ENCODE measurements at regions not wholly inside any gene's neighbourhood (a gene's known extent, or its start where the extent isn't known, plus 50 kb on each side); places are given as distances from the start of the nearest gene placed in this dataset.

DNA sequence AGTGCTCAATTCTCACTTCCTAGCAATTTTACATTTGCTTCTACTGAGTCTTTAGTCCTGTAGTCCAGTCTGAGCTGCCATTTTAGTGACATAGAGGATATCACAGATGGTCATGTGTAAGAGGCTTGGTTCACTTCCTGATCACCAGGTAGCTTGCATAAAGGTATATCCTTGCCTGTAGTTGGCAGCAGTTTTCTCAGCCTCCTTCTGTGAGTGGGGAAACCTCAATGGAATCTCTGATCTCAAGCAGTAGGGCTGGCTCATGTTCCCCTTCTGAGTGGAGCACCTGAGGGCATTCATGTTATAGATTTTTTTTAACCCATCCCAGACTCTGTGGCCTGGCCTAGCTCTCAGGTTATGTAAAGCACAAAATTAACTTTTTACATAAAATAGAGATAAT is 278.4 kb downstream of the RDH14 start:
- intact Hi-C loops (cut with DNase I), result no loop called here
- Histone ChIP-seq H3K27ac (no peak overlapping the region), H3K9me3 (no peaks in the 10 kb centered on the region), H3K27me3 (replicated peaks; ENCODE audit: insufficient read depth) (no peaks in the 10 kb centered on the region), H3K4me1 (replicated peaks) (no peaks in the 10 kb centered on the region), H3K36me3 (no peaks in the 10 kb centered on the region), H3K4me3 (no peak overlapping the region)
- no peak for DNase-seq (ENCODE audit: low spot score)
- no peak for TF ChIP-seq CTCF (IDR thresholded peaks at IDR 0.05)

DNA sequence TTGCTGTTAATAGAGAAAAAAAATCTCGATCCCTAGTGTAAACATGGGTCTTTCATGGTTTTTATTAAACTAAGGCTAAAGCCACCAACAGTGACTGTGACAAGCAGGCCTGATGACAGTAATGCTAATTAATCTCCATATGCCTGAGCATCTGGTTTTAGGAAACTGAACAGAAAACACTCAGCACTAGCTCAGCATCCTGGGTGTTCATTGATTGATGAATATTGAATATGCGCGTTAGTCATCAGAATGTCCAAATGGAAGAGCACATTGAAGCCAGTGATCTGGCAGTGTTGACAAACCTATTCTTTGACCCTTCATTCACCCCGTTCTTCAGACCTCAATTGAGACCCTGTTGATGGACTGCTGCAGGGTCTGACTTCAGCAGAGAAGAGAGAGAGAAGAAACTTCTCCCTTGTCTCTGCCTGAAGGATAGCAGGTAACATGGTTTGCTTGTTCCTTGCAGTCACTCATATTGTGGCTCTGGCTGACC is 283.8 kb downstream of the RDH14 start:
- no peak for DNase-seq (ENCODE audit: low spot score)
- intact Hi-C loops (cut with DNase I), result no loop called here
- Histone ChIP-seq H3K27ac (no peak overlapping the region), H3K9me3 (no peaks in the 10 kb centered on the region), H3K4me1 (replicated peaks) (no peaks in the 10 kb centered on the region), H3K27me3 (replicated peaks; ENCODE audit: insufficient read depth) (no peaks in the 10 kb centered on the region), H3K36me3 (no peaks in the 10 kb centered on the region), H3K4me3 (no peak overlapping the region)
- TF ChIP-seq POLR2AphosphoS5 (IDR thresholded peaks at IDR 0.05) (no peak), POLR2A (IDR thresholded peaks at IDR 0.05) (no peak), CTCF (IDR thresholded peaks at IDR 0.05) (no peak)
- WGBS, result 94% methylated on average over 4 of the region's 4 CpGs

DNA sequence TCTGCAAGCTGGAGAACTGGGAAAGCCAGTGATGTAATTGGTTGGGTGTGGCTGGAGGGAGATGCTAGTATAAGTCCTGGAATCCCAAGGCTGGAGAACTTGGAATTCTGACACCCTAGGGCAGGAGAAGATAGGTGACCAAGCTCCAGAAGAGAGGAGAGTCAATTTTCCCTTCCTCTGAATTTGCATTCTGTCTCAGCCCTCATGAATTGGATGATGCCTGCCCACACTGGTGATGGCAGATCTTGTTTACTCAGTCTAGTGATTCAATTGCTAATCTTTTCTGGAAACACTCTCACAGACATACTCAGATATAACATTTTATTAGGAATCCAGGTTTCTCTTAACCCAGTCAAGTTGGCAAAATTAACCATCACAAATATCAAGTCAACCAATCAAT is 287.2 kb downstream of the RDH14 start:
- H3K27me3 ChIP-seq (replicated peaks; ENCODE audit: insufficient read depth), result no peaks in the 10 kb centered on the region

DNA sequence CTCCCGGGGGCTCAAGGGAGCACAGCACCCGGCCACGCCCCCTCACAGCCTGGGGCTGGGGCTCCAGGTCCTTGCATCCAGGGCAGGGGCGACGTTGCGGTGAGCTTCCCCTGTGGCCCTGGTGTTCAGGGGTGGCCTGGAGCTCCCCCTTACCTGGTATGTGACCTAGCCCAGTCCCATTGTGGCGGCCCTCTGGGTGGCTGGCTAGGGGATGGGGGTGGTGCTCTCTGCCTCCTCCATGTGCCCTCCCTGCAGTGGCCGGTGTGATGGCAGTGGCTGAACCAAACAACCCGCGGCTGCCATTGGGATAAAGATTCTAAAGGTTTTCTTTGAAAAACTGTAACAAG is 288.3 kb downstream of the RDH14 start:
- Histone ChIP-seq H3K36me3 (no peaks in the 10 kb centered on the region), H3K4me1 (replicated peaks) (no peaks in the 10 kb centered on the region), H3K27me3 (replicated peaks; ENCODE audit: insufficient read depth) (no peaks in the 10 kb centered on the region), H3K9me3 (no peaks in the 10 kb centered on the region), H3K4me3 (no peak overlapping the region), H3K27ac (no peak overlapping the region)
- TF ChIP-seq CTCF (IDR thresholded peaks at IDR 0.05) (no peak), POLR2AphosphoS5 (IDR thresholded peaks at IDR 0.05) (no peak), POLR2A (IDR thresholded peaks at IDR 0.05) (no peak)
- 100% methylated on average over 3 of the region's 10 CpGs for WGBS
- intact Hi-C loops (cut with DNase I), result no loop called here
- DNase-seq (ENCODE audit: low spot score), result no peak

More for the DNA sequence above, 287.2 kb downstream of the RDH14 start:
- intact Hi-C loops (cut with DNase I), result no loop called here
- DNase-seq (ENCODE audit: low spot score), result no peak
- H3K4me1 ChIP-seq (replicated peaks), result no peaks in the 10 kb centered on the region
- TF ChIP-seq CTCF (IDR thresholded peaks at IDR 0.05), result no peak
- H3K9me3 ChIP-seq, result no peaks in the 10 kb centered on the region
- H3K36me3 ChIP-seq, result no peaks in the 10 kb centered on the region
- no peak overlapping the region for H3K4me3 ChIP-seq
- no peak overlapping the region for H3K27ac ChIP-seq

GRCh38 chr2:18271370-18272147 is 288.9 kb downstream of the RDH14 start:
- intact Hi-C loops (cut with DNase I), result no loop called here
- H3K4me3 ChIP-seq, result no peak overlapping the region
- H3K9me3 ChIP-seq, result no peaks in the 10 kb centered on the region
- 95% methylated on average over 12 of the region's 17 CpGs for WGBS
- H3K27ac ChIP-seq, result no peak overlapping the region
- no peaks in the 10 kb centered on the region for H3K4me1 ChIP-seq (replicated peaks)
- H3K36me3 ChIP-seq, result no peaks in the 10 kb centered on the region
- no peak for DNase-seq (ENCODE audit: low spot score)
- TF ChIP-seq POLR2A (IDR thresholded peaks at IDR 0.05), result no peak
- TF ChIP-seq POLR2AphosphoS5 (IDR thresholded peaks at IDR 0.05), result no peak
- no peaks in the 10 kb centered on the region for H3K27me3 ChIP-seq (replicated peaks; ENCODE audit: insufficient read depth)
